Spleen (tissue), 7 donors: ENCODE measurements at regions not wholly inside any gene's neighbourhood (a gene's known extent, or its start where the extent isn't known, plus 50 kb on each side); places are given as distances from the start of the nearest gene placed in this dataset.

ENCODE experiments used
- POLR2A ChIP-seq, 3 donors: fragments of 450-650 bp; IDR thresholded peaks; one replicate each; pipeline ENCODE4 v1.5.1; 2017; ENCODE audit warnings: antibody characterized with exemption in 3 of 3, mild to moderate bottlenecking in 1 of 3
- POLR2AphosphoS5 ChIP-seq, 3 donors: sonication (generic); formaldehyde crosslinking; IDR thresholded peaks; one replicate each; pipeline ENCODE4 v1.5.1; 2017; ENCODE audit warnings: antibody characterized with exemption in 3 of 3
- TF ChIP-seq, protein P1 (sequence below), 11 experiments: fragments of 200-600 bp in 7 of 11; fragments of 450-650 bp in 4 of 11; sonication (generic) in 4 of 11; IDR thresholded peaks in 8 of 11; conservative IDR thresholded peaks in 3 of 11; 1 replicate in 7 of 11; 2 replicates in 4 of 11; pipeline versions ENCODE4 v1.4.0 to v1.8.0; 2016 to 2021; ENCODE audit warnings: antibody characterized with exemption in 11 of 11, inconsistent platforms in 4 of 11, mild to moderate bottlenecking in 1 of 11
- donor health status: DM: no; HTN: no; CAD: no; lungs with moderate emphysema.
- donor health status: DM: no; HTN: no; CAD: no.
- donor health status: DM: no; HTN: no; CAD: no.

- TF ChIP-seq, protein P1, sequence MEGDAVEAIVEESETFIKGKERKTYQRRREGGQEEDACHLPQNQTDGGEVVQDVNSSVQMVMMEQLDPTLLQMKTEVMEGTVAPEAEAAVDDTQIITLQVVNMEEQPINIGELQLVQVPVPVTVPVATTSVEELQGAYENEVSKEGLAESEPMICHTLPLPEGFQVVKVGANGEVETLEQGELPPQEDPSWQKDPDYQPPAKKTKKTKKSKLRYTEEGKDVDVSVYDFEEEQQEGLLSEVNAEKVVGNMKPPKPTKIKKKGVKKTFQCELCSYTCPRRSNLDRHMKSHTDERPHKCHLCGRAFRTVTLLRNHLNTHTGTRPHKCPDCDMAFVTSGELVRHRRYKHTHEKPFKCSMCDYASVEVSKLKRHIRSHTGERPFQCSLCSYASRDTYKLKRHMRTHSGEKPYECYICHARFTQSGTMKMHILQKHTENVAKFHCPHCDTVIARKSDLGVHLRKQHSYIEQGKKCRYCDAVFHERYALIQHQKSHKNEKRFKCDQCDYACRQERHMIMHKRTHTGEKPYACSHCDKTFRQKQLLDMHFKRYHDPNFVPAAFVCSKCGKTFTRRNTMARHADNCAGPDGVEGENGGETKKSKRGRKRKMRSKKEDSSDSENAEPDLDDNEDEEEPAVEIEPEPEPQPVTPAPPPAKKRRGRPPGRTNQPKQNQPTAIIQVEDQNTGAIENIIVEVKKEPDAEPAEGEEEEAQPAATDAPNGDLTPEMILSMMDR (IDR thresholded peaks at IDR 0.05 in 8 of 11, conservative IDR thresholded peaks at IDR 0.05 in 3 of 11), result no peak
- no peak for TF ChIP-seq POLR2A (IDR thresholded peaks at IDR 0.05)
- no peak for TF ChIP-seq POLR2AphosphoS5 (IDR thresholded peaks at IDR 0.05)
Measured at GRCh38 chr3:64918989-64919388, 231.2 kb upstream of the ADAMTS9 start.
